ENCODE measurements at regions not wholly inside any gene's neighbourhood (a gene's known extent, or its start where the extent isn't known, plus 50 kb on each side); places are given as distances from the start of the nearest gene placed in this dataset.

DNA sequence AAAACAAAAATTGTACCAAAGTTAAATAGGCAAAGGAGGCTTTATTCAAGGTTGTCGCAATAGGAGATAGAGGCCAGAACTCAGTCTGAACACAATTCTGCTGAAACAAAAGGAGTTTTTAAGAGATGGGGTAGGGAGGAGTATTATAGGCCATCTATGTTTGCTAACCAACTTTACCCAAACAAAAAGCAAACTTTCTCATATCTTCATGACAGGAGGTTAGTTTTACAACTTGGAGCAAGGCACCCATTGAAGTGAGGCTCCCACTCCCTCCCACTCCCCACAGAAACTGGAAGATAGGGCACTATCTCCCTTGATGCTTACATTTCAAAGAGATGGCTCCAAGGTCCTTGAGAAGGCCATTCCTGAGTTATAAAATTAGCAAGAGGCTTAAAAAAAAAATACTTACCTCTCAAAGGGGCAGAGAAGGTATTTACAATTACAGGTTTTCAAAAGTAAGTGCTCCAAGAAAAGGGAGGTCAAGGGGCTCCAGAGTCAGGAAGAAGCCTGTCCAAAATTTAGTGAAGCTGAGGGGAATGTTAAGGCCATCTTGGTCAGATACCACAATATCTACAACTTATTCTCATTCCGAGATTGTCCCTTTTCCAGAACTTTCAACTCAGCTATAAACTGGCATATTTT is 84.4 kb upstream of the DHRS4 start:
- Histone ChIP-seq H3K9me3 (ENCODE audit: low read depth, low read length, poor library complexity, severe bottlenecking) (no peaks in the 10 kb centered on the region), H3K4me3 (ENCODE audit: low read depth, low read length, poor library complexity, severe bottlenecking) (no peak overlapping the region), H3K4me1 (ENCODE audit: insufficient read depth, low read length, poor library complexity, severe bottlenecking) (no peaks in the 10 kb centered on the region), H3K27me3 (replicated peaks; ENCODE audit: insufficient read depth, low read depth, low read length, poor library complexity) (no peaks in the 10 kb centered on the region), H3K27ac (ENCODE audit: low read depth, low read length, poor library complexity, severe bottlenecking) (no peak overlapping the region), H3K36me3 (ENCODE audit: insufficient read depth, low read length, poor library complexity, severe bottlenecking) (no peaks in the 10 kb centered on the region)
- CTCF ChIA-PET: no interaction called here
- TF ChIP-seq, protein P1, sequence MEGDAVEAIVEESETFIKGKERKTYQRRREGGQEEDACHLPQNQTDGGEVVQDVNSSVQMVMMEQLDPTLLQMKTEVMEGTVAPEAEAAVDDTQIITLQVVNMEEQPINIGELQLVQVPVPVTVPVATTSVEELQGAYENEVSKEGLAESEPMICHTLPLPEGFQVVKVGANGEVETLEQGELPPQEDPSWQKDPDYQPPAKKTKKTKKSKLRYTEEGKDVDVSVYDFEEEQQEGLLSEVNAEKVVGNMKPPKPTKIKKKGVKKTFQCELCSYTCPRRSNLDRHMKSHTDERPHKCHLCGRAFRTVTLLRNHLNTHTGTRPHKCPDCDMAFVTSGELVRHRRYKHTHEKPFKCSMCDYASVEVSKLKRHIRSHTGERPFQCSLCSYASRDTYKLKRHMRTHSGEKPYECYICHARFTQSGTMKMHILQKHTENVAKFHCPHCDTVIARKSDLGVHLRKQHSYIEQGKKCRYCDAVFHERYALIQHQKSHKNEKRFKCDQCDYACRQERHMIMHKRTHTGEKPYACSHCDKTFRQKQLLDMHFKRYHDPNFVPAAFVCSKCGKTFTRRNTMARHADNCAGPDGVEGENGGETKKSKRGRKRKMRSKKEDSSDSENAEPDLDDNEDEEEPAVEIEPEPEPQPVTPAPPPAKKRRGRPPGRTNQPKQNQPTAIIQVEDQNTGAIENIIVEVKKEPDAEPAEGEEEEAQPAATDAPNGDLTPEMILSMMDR (conservative IDR thresholded peaks at IDR 0.05; ENCODE audit: low read depth, low read length): no peak
- TF ChIP-seq EZH2 (IDR thresholded peaks at IDR 0.05; ENCODE audit: borderline replicate concordance, low read depth, low read length, poor library complexity, severe bottlenecking): no peak
- POLR2A ChIA-PET (ENCODE audit: low non-redundant PET): no interaction called here
- intact Hi-C loops (cut with micrococcal nuclease; ENCODE audit: unreplicated experiment): no loop called here
- no peak for DNase-seq (ENCODE audit: low spot score)
- BruUV-seq (replicated peaks): no TSS peak

DNA sequence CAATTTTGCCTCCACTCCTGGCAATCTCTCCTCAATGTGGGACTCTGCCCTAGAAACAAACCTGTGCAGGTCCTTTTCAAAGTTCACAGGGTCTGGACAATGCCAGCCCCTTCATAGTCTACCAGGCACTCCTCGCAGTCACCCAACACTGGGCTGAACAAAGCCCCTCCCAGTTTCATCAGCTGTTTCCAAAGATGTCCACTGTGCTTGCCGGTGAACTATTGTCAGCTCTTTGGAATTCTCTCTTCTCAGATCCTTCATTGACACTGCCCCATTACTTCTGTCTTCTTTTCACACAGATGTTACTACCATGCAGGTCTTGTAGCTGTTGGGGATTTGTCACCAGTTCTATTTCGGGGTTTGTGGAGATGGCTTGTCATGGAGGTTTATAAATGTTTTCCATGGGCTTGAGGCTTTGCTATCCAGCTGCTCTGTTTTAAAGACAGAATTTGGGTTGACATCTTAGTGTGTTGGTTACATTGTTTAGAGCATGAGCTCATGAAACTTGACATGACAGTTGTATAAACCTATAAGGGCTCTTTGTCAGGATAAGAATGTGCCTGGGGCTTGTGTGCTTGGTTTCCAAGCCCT is 77.3 kb upstream of the DHRS4 start:
- Histone ChIP-seq H3K9me3 (ENCODE audit: low read depth, low read length, poor library complexity, severe bottlenecking) (no peaks in the 10 kb centered on the region), H3K4me1 (ENCODE audit: insufficient read depth, low read length, poor library complexity, severe bottlenecking) (no peaks in the 10 kb centered on the region), H3K27ac (ENCODE audit: low read depth, low read length, poor library complexity, severe bottlenecking) (no peak overlapping the region), H3K36me3 (ENCODE audit: insufficient read depth, low read length, poor library complexity, severe bottlenecking) (no peaks in the 10 kb centered on the region), H3K27me3 (replicated peaks; ENCODE audit: insufficient read depth, low read depth, low read length, poor library complexity) (no peaks in the 10 kb centered on the region), H3K4me3 (ENCODE audit: low read depth, low read length, poor library complexity, severe bottlenecking) (no peak overlapping the region)
- no TSS peak for BruUV-seq (replicated peaks)
- no peak for DNase-seq (ENCODE audit: low spot score)
- POLR2A ChIA-PET (ENCODE audit: low non-redundant PET): no interaction called here
- TF ChIP-seq EZH2 (IDR thresholded peaks at IDR 0.05; ENCODE audit: borderline replicate concordance, low read depth, low read length, poor library complexity, severe bottlenecking): no peak
- TF ChIP-seq, protein P1 (conservative IDR thresholded peaks at IDR 0.05; ENCODE audit: low read depth, low read length): no peak
- intact Hi-C loops (cut with micrococcal nuclease; ENCODE audit: unreplicated experiment): no loop called here
- CTCF ChIA-PET: no interaction called here

DNA sequence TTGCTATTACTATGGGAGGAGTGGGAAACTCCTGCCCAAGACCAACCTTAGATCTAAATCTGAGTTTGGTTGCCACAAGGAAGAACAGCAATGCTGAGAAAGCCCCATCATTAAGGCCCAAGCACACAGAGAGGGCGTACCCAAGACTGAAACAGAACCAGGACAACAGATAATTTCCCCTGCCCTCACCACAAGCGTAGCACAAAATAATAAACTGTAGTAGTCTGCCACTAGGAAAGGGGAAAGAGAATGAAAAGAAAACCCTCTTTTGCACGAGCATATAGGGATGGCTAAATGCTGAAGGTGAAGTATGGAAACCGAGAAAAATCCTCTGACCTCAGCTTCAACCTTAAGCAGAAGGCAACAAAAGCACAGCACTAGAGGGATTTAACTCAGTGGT is 76.5 kb upstream of the DHRS4 start:
- no TSS peak for BruUV-seq (replicated peaks)
- intact Hi-C loops (cut with micrococcal nuclease; ENCODE audit: unreplicated experiment): no loop called here
- CTCF ChIA-PET: no interaction called here

More for the DNA sequence above, 76.5 kb upstream of the DHRS4 start:
- no peaks in the 10 kb centered on the region for H3K36me3 ChIP-seq (ENCODE audit: insufficient read depth, low read length, poor library complexity, severe bottlenecking)
- TF ChIP-seq, protein P1 (conservative IDR thresholded peaks at IDR 0.05; ENCODE audit: low read depth, low read length): no peak
- no peak for TF ChIP-seq EZH2 (IDR thresholded peaks at IDR 0.05; ENCODE audit: borderline replicate concordance, low read depth, low read length, poor library complexity, severe bottlenecking)
- H3K4me3 ChIP-seq (ENCODE audit: low read depth, low read length, poor library complexity, severe bottlenecking): no peak overlapping the region
- POLR2A ChIA-PET (ENCODE audit: low non-redundant PET): no interaction called here
- H3K27ac ChIP-seq (ENCODE audit: low read depth, low read length, poor library complexity, severe bottlenecking): no peak overlapping the region
- DNase-seq (ENCODE audit: low spot score): no peak
- H3K27me3 ChIP-seq (replicated peaks; ENCODE audit: insufficient read depth, low read depth, low read length, poor library complexity): no peaks in the 10 kb centered on the region
- H3K4me1 ChIP-seq (ENCODE audit: insufficient read depth, low read length, poor library complexity, severe bottlenecking): no peaks in the 10 kb centered on the region
- H3K9me3 ChIP-seq (ENCODE audit: low read depth, low read length, poor library complexity, severe bottlenecking): no peaks in the 10 kb centered on the region

Measured in A673 (cell line).